WERI-Rb-1 (cell line): ENCODE measurements at regions not wholly inside any gene's neighbourhood (a gene's known extent, or its start where the extent isn't known, plus 50 kb on each side); places are given as distances from the start of the nearest gene placed in this dataset.

ENCODE experiments used
- DNase-seq: peaks from one replicate; pipeline ENCODE4 v3.0.0-alpha.2; 2020
- H3K27ac ChIP-seq: fragments of 250-450 bp; sonication (Bioruptor Pico); 2 replicates; pipeline ENCODE4 v1.5.1; 2020; ENCODE audit warnings: mild to moderate bottlenecking, moderate library complexity
- H3K27me3 ChIP-seq: fragments of 250-450 bp; sonication (Bioruptor Pico); 2 replicates; pipeline ENCODE4 v1.5.1; 2021; ENCODE audit warnings: mild to moderate bottlenecking, low read depth, moderate library complexity; ENCODE audit not compliant: insufficient read depth, severe bottlenecking
- H3K36me3 ChIP-seq: fragments of 250-450 bp; sonication (Bioruptor Pico); 2 replicates; pipeline ENCODE4 v1.5.1; 2020; ENCODE audit warnings: mild to moderate bottlenecking, moderate library complexity
- H3K4me3 ChIP-seq: 2 replicates; pipeline ENCODE4 v1.5.1; 2011; ENCODE audit warnings: low read depth, mild to moderate bottlenecking, control low read depth, low read length
- H3K9me3 ChIP-seq: fragments of 250-450 bp; sonication (Bioruptor Pico); 2 replicates; pipeline ENCODE4 v1.5.1; 2021; ENCODE audit warnings: mild to moderate bottlenecking, moderate library complexity; ENCODE audit not compliant: severe bottlenecking
- CTCF ChIP-seq: IDR thresholded peaks from 2 replicates; pipeline ENCODE4 v1.5.1; 2011; ENCODE audit warnings: low read depth, mild to moderate bottlenecking, control low read depth, inconsistent platforms, low read length

- no peak for DNase-seq
- Histone ChIP-seq H3K27ac (no peak overlapping the region), H3K4me3 (no peak overlapping the region), H3K9me3 (no peaks in the 10 kb centered on the region), H3K36me3 (peaks cover 15% of the 10 kb centered on the region), H3K27me3 (no peaks in the 10 kb centered on the region)
- TF ChIP-seq CTCF, result no peak
These were observed 417.0 kb upstream of the RGS6 start for GRCh38 chr14:71514941-71515919.

- Histone ChIP-seq H3K9me3 (no peaks in the 10 kb centered on the region), H3K36me3 (peaks cover 4% of the 10 kb centered on the region), H3K27ac (no peak overlapping the region), H3K27me3 (no peaks in the 10 kb centered on the region), H3K4me3 (no peak overlapping the region)
- no peak for TF ChIP-seq CTCF
- DNase-seq, result no peak
These were observed 410.7 kb upstream of the RGS6 start for GRCh38 chr14:71521238-71522135.

- Histone ChIP-seq H3K36me3 (no peaks in the 10 kb centered on the region; the same call in none of the 2 replicates), H3K27me3 (no peaks in the 10 kb centered on the region), H3K9me3 (no peaks in the 10 kb centered on the region), H3K4me3 (no peak overlapping the region), H3K27ac (peak overlapping the region; percentile 38)
- no peak for TF ChIP-seq CTCF
- DNase-seq, result no peak
These were observed 408.5 kb upstream of the RGS6 start for GRCh38 chr14:71523630-71524319.

- Histone ChIP-seq H3K27ac (peak overlapping the region; percentile 38), H3K4me3 (no peak overlapping the region), H3K36me3 (no peaks in the 10 kb centered on the region; the same call in 1 of the 2 replicates), H3K9me3 (no peaks in the 10 kb centered on the region), H3K27me3 (no peaks in the 10 kb centered on the region)
- TF ChIP-seq CTCF, result no peak
- DNase-seq, result peak; percentile 29
These were observed 407.8 kb upstream of the RGS6 start for GRCh38 chr14:71524320-71524982.

GRCh38 chr14:71525663-71526221 is 406.5 kb upstream of the RGS6 start:
- no peaks in the 10 kb centered on the region for H3K9me3 ChIP-seq
- DNase-seq, result peak; percentile 38

More at GRCh38 chr14:71525663-71526221, 406.5 kb upstream of the RGS6 start:
- Histone ChIP-seq H3K27ac (peak overlapping the region; percentile 38), H3K27me3 (no peaks in the 10 kb centered on the region), H3K4me3 (peak overlapping the region; percentile 8; the same call in 1 of the 2 replicates), H3K36me3 (no peaks in the 10 kb centered on the region)
- no peak for TF ChIP-seq CTCF
